ENCODE measurements at regions not wholly inside any gene's neighbourhood (a gene's known extent, or its start where the extent isn't known, plus 50 kb on each side); places are given as distances from the start of the nearest gene placed in this dataset.

- TF ChIP-seq, protein P1, sequence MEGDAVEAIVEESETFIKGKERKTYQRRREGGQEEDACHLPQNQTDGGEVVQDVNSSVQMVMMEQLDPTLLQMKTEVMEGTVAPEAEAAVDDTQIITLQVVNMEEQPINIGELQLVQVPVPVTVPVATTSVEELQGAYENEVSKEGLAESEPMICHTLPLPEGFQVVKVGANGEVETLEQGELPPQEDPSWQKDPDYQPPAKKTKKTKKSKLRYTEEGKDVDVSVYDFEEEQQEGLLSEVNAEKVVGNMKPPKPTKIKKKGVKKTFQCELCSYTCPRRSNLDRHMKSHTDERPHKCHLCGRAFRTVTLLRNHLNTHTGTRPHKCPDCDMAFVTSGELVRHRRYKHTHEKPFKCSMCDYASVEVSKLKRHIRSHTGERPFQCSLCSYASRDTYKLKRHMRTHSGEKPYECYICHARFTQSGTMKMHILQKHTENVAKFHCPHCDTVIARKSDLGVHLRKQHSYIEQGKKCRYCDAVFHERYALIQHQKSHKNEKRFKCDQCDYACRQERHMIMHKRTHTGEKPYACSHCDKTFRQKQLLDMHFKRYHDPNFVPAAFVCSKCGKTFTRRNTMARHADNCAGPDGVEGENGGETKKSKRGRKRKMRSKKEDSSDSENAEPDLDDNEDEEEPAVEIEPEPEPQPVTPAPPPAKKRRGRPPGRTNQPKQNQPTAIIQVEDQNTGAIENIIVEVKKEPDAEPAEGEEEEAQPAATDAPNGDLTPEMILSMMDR (IDR thresholded peaks at IDR 0.05), result no peak
- Mint-ChIP-seq H3K9me3 (peaks cover 24% of the 10 kb centered on the region), H3K4me3 (no peak overlapping the region), H3K27ac (no peak overlapping the region), H3K4me1 (no peaks in the 10 kb centered on the region), H3K36me3 (ENCODE audit: low read depth) (peaks cover 7% of the 10 kb centered on the region), H3K27me3 (ENCODE audit: low read depth, poor library complexity) (peaks cover 7% of the 10 kb centered on the region)
- no peak for DNase-seq
These were observed 835.9 kb upstream of the CHAC2 start for GRCh38 chr2:52931660-52932059.

DNA sequence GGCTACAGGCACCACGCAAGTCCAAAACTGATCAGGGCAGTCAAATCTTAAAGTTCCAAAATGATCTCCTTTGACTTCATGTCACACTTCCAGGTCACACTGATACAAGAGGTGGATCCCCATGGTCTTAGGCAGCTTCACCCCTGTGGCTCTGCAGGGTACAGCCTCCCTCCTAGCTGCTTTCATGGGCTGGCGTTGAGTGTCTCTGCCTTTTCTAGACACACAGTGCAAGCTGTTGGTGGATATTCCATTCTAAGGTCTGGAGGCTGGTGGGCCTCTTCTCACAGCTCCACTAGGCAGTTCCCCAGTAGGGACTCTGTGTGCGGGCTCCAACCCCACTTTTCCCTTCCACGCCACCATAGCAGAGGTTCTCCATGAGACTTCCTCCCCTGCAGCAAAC, 838.2 kb upstream of the CHAC2 start:
- no peak overlapping the region for H3K27ac Mint-ChIP-seq
- DNase-seq, result no peak
- no peak overlapping the region for H3K4me3 Mint-ChIP-seq
- peaks cover 7% of the 10 kb centered on the region for H3K36me3 Mint-ChIP-seq (ENCODE audit: low read depth)
- no peaks in the 10 kb centered on the region for H3K4me1 Mint-ChIP-seq
- H3K27me3 Mint-ChIP-seq (ENCODE audit: low read depth, poor library complexity), result peaks cover 7% of the 10 kb centered on the region
- H3K9me3 Mint-ChIP-seq, result peaks cover 24% of the 10 kb centered on the region
- TF ChIP-seq, protein P1 (IDR thresholded peaks at IDR 0.05), result no peak

DNA sequence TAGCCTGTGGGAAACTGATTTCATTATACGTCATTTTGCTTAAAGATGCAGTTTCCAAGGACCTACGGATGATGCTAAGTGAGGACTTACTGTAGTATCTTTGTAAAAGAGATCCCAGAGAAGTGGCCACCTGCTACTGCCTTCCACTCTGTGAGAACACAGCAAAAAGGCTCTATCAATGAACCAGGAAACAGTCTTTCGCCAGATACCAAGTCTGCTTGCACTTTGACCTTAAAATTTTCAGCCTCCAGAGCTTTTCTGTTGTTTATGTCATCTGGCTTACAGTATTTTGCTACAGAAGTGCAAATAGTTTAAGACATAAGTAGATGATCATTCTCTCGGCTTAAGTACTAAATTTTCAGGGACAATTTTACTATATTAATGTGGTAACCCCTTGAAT, 847.9 kb upstream of the CHAC2 start:
- H3K27me3 Mint-ChIP-seq (ENCODE audit: low read depth, poor library complexity), result peaks cover 3% of the 10 kb centered on the region
- no peaks in the 10 kb centered on the region for H3K36me3 Mint-ChIP-seq (ENCODE audit: low read depth)
- DNase-seq, result no peak
- no peaks in the 10 kb centered on the region for H3K4me1 Mint-ChIP-seq
- H3K27ac Mint-ChIP-seq, result no peak overlapping the region
- no peak overlapping the region for H3K4me3 Mint-ChIP-seq
- no peaks in the 10 kb centered on the region for H3K9me3 Mint-ChIP-seq
- TF ChIP-seq, protein P1 (IDR thresholded peaks at IDR 0.05), result no peak

DNA sequence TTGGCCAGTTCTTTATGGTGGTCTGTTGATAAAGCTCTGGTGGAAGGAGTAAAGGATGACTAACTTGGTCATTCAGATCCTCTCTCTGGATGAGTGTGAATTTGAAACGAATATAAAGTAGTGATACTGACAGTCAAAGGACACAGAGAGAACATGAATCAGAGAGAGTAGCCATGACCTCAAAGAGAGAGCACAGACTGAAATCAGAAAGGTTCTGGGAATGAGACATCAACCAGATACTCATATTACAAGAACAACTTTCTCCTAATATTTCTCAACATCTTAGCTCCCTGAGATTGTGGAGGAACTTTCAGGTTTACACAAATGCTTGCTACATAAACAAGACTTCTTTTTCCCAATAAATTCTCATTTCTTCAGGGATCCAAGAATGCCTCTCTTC, 849.1 kb upstream of the CHAC2 start:
- TF ChIP-seq, protein P1 (IDR thresholded peaks at IDR 0.05), result no peak
- no peaks in the 10 kb centered on the region for H3K36me3 Mint-ChIP-seq (ENCODE audit: low read depth)
- no peaks in the 10 kb centered on the region for H3K9me3 Mint-ChIP-seq
- no peak for DNase-seq
- peaks cover 3% of the 10 kb centered on the region for H3K27me3 Mint-ChIP-seq (ENCODE audit: low read depth, poor library complexity)
- H3K27ac Mint-ChIP-seq, result no peak overlapping the region
- no peaks in the 10 kb centered on the region for H3K4me1 Mint-ChIP-seq
- H3K4me3 Mint-ChIP-seq, result no peak overlapping the region

DNA sequence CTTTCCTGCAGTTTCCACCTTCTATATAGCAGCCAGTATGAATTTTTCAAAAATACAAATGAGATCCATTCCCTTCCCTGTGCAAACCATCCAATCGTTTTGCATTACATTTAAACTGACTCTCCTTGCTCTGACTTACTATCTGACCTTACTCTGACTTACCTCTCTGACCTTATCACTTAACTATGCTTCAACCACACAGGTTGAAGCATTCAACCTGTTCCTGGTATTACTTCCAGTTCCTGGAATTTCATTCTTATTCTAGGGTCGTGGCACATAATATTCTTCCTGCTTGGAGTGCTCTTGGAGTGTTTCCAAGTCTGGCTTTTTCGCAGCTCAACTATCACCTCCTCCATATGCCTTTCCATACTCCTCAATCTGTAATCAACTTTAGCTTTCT, 850.6 kb upstream of the CHAC2 start:
- no peak for DNase-seq
- Mint-ChIP-seq H3K36me3 (ENCODE audit: low read depth) (no peaks in the 10 kb centered on the region), H3K9me3 (no peaks in the 10 kb centered on the region), H3K4me1 (no peaks in the 10 kb centered on the region), H3K27me3 (ENCODE audit: low read depth, poor library complexity) (peaks cover 3% of the 10 kb centered on the region), H3K4me3 (no peak overlapping the region), H3K27ac (no peak overlapping the region)
- TF ChIP-seq, protein P1 (IDR thresholded peaks at IDR 0.05), result no peak

DNA sequence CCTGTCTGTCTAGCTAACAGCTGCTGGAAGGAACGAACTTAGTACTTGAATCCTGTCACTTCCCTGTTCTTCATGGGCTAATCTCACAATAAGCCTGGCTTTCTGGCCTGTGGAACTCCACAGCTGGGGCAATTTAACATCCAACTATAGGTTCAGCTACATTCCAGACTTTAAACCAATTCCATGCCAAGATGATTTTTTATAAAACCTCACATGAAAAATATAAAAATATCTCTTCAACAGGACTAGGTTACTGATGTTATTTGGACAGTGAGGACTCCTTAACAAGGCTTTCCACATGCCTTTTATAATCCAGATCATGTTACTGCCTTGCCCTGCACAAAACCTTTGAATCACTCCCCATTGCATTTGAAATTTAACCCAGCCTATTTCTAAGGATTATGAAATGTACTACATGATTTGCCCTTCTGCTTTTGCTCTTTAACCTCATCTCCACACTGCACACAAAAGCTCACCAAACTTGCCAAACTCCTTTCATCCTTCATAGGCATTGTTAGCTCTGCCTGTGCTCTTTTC, 863.2 kb upstream of the CHAC2 start:
- no peaks in the 10 kb centered on the region for H3K27me3 Mint-ChIP-seq (ENCODE audit: low read depth, poor library complexity)
- peak overlapping the region; percentile 53 for H3K27ac Mint-ChIP-seq
- peaks cover 27% of the 10 kb centered on the region for H3K9me3 Mint-ChIP-seq
- no peak overlapping the region for H3K4me3 Mint-ChIP-seq
- no peaks in the 10 kb centered on the region for H3K36me3 Mint-ChIP-seq (ENCODE audit: low read depth)
- TF ChIP-seq, protein P1 (IDR thresholded peaks at IDR 0.05), result no peak
- peaks cover 11% of the 10 kb centered on the region for H3K4me1 Mint-ChIP-seq
- DNase-seq, result no peak
